Upper lobe of left lung (tissue), 4 donors: ENCODE measurements at regions not wholly inside any gene's neighbourhood (a gene's known extent, or its start where the extent isn't known, plus 50 kb on each side); places are given as distances from the start of the nearest gene placed in this dataset.

Experiments
- CTCF ChIP-seq, 6 experiments: fragments of 450-650 bp in 4 of 6; fragments of 200-600 bp in 2 of 6; sonication (generic) in 2 of 6; IDR thresholded peaks; one replicate each; pipeline ENCODE4 v1.5.1; 2016 to 2019; ENCODE audit warnings: antibody characterized with exemption in 6 of 6
- EP300 ChIP-seq, 4 donors: sonication (generic); formaldehyde crosslinking; IDR thresholded peaks; one replicate each; pipeline ENCODE4 v1.5.1; 2017; ENCODE audit warnings: antibody characterized with exemption in 4 of 4, control low read depth in 2 of 4
- POLR2A ChIP-seq, 4 donors: fragments of 450-650 bp; IDR thresholded peaks; one replicate each; pipeline ENCODE4 v1.5.1; 2016 to 2017; ENCODE audit warnings: antibody characterized with exemption in 4 of 4, mild to moderate bottlenecking in 2 of 4
- POLR2AphosphoS5 ChIP-seq, 2 donors: sonication (generic); formaldehyde crosslinking; IDR thresholded peaks; one replicate each; pipeline ENCODE4 v1.5.1; 2017; ENCODE audit warnings: antibody characterized with exemption in 2 of 2

GRCh38 chr1:38326135-38326534, 279.5 kb upstream of the POU3F1 start:
- TF ChIP-seq CTCF (IDR thresholded peaks at IDR 0.05) (no peak), POLR2A (IDR thresholded peaks at IDR 0.05) (no peak), EP300 (IDR thresholded peaks at IDR 0.05) (no peak), POLR2AphosphoS5 (IDR thresholded peaks at IDR 0.05) (no peak)
